RWPE2 (cell line): ENCODE measurements at regions not wholly inside any gene's neighbourhood (a gene's known extent, or its start where the extent isn't known, plus 50 kb on each side); places are given as distances from the start of the nearest gene placed in this dataset.

ENCODE experiments used
- ATAC-seq: fragments of 200-7000 bp; cut with Tn5 transposase; 3 replicates; pipeline ENCODE4 v1.9.1; 2021; ENCODE audit warnings: low read depth
- DNase-seq: peaks from one replicate; pipeline ENCODE4 v3.0.0-alpha.2; 2020; ENCODE audit warnings: low spot score
- H3K27ac ChIP-seq: fragments of 450-650 bp; 2 replicates; pipeline ENCODE4 v1.5.1; 2017; ENCODE audit warnings: mild to moderate bottlenecking; ENCODE audit not compliant: poor library complexity, severe bottlenecking
- H3K27me3 ChIP-seq: fragments of 250-450 bp; sonication (Bioruptor Pico); 2 replicates; pipeline ENCODE4 v1.5.1; 2021; ENCODE audit warnings: mild to moderate bottlenecking, moderate library complexity; ENCODE audit not compliant: insufficient read depth, poor library complexity, severe bottlenecking
- H3K36me3 ChIP-seq: fragments of 250-450 bp; sonication (Bioruptor Pico); 2 replicates; pipeline ENCODE4 v1.5.1; 2020; ENCODE audit warnings: low read depth, mild to moderate bottlenecking, moderate library complexity
- H3K4me1 ChIP-seq: fragments of 250-450 bp; sonication (Bioruptor Pico); 2 replicates; pipeline ENCODE4 v1.5.1; 2021; ENCODE audit warnings: mild to moderate bottlenecking, moderate library complexity; ENCODE audit not compliant: insufficient read depth, poor library complexity, severe bottlenecking
- H3K4me3 ChIP-seq: fragments of 250-450 bp; sonication (Bioruptor Pico); 2 replicates; pipeline ENCODE4 v1.5.1; 2021; ENCODE audit warnings: mild to moderate bottlenecking, moderate library complexity; ENCODE audit not compliant: severe bottlenecking
- H3K9me3 ChIP-seq: fragments of 250-450 bp; sonication (Bioruptor Pico); 2 replicates; pipeline ENCODE4 v1.5.1; 2021; ENCODE audit warnings: mild to moderate bottlenecking, moderate library complexity; ENCODE audit not compliant: severe bottlenecking
- TF ChIP-seq, protein P1 (sequence below): fragments of 450-650 bp; IDR thresholded peaks from one replicate; pipeline ENCODE4 v1.5.1; 2017; ENCODE audit warnings: mild to moderate bottlenecking, moderate library complexity; ENCODE audit not compliant: poor library complexity, severe bottlenecking

DNA sequence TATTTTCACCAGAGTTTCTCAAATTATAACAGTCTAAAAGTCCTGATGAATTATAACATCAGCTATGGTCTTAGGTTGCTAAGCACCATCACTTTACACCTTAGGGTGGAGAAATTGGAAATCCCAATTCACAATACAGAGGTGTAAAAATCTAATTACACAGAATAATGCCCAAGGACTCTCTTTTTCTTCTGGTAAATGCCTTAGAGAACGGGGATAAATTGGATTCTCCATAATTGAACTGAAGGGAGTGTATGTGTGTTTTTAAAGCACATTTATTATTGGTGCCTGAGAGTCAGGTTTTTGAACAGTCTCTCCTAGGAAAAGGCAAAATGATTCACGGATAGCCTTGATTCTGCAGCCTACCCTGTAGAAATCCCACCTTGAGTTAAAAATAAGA, 66.8 kb downstream of the NIBAN1 start:
- Histone ChIP-seq H3K36me3 (no peaks in the 10 kb centered on the region), H3K9me3 (no peaks in the 10 kb centered on the region), H3K27me3 (no peaks in the 10 kb centered on the region), H3K4me3 (no peak overlapping the region), H3K27ac (no peak overlapping the region), H3K4me1 (peaks cover 8% of the 10 kb centered on the region)
- no peak for ATAC-seq
- TF ChIP-seq, protein P1, sequence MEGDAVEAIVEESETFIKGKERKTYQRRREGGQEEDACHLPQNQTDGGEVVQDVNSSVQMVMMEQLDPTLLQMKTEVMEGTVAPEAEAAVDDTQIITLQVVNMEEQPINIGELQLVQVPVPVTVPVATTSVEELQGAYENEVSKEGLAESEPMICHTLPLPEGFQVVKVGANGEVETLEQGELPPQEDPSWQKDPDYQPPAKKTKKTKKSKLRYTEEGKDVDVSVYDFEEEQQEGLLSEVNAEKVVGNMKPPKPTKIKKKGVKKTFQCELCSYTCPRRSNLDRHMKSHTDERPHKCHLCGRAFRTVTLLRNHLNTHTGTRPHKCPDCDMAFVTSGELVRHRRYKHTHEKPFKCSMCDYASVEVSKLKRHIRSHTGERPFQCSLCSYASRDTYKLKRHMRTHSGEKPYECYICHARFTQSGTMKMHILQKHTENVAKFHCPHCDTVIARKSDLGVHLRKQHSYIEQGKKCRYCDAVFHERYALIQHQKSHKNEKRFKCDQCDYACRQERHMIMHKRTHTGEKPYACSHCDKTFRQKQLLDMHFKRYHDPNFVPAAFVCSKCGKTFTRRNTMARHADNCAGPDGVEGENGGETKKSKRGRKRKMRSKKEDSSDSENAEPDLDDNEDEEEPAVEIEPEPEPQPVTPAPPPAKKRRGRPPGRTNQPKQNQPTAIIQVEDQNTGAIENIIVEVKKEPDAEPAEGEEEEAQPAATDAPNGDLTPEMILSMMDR, result no peak
- DNase-seq, result no peak

DNA sequence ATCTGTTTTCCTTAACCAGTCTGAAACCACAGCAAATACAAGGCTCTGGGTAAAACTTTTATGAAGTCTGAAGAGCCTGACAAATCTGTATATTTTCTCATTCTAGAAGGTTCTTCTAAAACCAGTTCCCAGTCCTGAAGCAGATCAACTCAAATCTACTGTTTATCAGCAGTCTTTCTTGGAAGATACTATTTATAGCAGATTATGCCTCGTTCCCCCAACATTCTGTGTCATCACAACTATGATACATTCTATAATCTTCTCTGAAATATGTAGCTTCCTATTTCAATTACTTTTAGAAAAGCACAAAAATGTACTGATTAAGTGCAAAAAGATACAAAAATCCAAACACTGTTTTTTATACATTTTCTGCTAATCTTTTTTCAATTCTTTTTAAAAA, 67.5 kb downstream of the NIBAN1 start:
- TF ChIP-seq, protein P1, result no peak
- H3K9me3 ChIP-seq, result no peaks in the 10 kb centered on the region
- no peak overlapping the region for H3K4me3 ChIP-seq
- ATAC-seq (no peak), DNase-seq (no peak)
- H3K4me1 ChIP-seq, result peaks cover 8% of the 10 kb centered on the region
- no peak overlapping the region for H3K27ac ChIP-seq
- no peaks in the 10 kb centered on the region for H3K36me3 ChIP-seq
- H3K27me3 ChIP-seq, result no peaks in the 10 kb centered on the region

DNA sequence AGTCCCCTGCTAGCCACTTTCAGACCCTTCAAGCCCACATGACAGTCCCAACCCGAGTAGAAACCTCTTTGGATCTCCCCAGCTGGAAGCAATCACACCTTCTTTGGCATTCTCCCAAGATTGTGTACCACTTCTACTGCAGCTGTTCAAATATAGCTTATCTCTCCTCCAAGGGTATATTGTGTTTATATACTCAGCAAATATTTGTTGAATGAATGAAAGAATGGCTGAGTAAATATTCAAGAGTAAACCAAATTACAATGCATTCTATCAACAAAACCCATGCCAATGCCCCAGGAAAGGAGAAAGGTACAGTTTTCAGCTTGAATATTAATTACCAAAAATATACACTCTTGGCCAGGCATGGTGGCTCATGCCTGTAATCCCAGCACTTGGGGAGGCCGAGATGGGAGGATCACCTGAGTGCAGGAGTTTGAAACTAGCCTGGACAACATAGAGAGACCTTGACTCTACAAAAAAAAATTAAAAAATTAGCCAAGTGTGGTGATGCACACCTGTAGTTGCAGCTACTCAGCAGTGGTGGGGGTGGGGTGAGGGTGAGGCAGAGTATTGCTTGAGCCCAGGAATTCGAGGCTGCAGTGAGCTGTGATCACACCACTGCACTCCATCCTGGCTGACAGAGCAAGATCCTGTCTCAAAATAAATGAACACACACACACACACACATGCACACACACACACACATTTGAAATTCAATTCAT, 68.5 kb downstream of the NIBAN1 start:
- Histone ChIP-seq H3K36me3 (no peaks in the 10 kb centered on the region), H3K4me1 (peaks cover 8% of the 10 kb centered on the region), H3K27me3 (no peaks in the 10 kb centered on the region), H3K27ac (no peak overlapping the region), H3K9me3 (no peaks in the 10 kb centered on the region), H3K4me3 (no peak overlapping the region)
- ATAC-seq, result peak; percentile 44
- TF ChIP-seq, protein P1, result no peak
- DNase-seq, result no peak

DNA sequence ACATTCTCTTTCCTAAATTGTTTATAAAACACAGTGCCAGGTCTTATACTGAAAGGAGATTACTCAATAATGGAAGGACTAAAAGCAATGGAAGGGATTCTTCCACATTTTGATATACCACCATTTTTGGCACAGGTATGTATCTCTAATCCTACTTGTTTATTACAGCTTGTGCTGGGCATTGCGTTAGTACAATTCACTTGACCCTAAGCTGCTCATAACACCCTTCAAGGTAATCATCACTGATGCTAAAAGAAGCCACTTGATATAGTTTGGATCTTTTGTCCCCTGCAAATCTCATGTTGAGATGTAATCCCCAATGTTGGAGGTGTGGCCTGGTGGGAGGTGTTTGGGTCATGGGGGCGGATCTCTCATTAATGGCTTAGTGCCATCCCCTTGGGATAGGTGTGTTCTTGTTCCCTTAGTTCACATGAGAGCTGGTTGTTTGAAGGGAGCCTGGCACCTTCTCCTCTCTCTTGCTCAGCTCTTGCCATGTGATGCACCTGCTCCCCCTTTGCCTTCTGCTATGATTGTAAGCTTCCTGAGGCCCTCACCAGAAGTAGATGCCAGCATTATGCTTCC, 71.1 kb downstream of the NIBAN1 start:
- peaks cover 8% of the 10 kb centered on the region for H3K4me1 ChIP-seq
- no peaks in the 10 kb centered on the region for H3K27me3 ChIP-seq
- no peak overlapping the region for H3K27ac ChIP-seq
- H3K9me3 ChIP-seq, result no peaks in the 10 kb centered on the region
- TF ChIP-seq, protein P1, result no peak
- ATAC-seq, result no peak
- H3K4me3 ChIP-seq, result no peak overlapping the region
- peaks cover 6% of the 10 kb centered on the region; the same call in 1 of the 2 replicates for H3K36me3 ChIP-seq
- DNase-seq, result no peak

DNA sequence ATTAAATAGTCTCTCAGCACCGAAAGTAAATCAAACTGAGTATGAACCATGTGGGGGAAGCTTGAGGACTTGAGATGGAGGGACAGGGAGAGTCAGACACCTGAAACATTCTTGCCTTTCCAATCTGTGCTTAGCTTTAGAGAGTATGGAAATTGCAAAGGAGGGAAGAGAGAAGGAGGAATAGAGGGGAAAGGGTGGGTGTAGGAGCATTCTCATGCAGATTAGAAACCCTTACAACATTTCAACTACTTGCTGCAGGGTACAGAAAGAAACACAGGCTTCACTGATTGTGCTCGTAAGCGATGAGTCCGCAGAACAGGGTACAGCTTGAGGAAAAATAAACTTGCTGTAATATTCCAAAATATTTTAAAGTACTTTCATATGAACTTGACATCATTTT, 73.8 kb downstream of the NIBAN1 start:
- TF ChIP-seq, protein P1, result no peak
- Histone ChIP-seq H3K4me1 (peaks cover 3% of the 10 kb centered on the region), H3K27ac (no peak overlapping the region), H3K27me3 (no peaks in the 10 kb centered on the region), H3K36me3 (peaks cover 6% of the 10 kb centered on the region; the same call in 1 of the 2 replicates), H3K9me3 (no peaks in the 10 kb centered on the region), H3K4me3 (no peak overlapping the region)
- DNase-seq, result no peak
- ATAC-seq, result no peak
